ENCODE measurements at regions not wholly inside any gene's neighbourhood (a gene's known extent, or its start where the extent isn't known, plus 50 kb on each side); places are given as distances from the start of the nearest gene placed in this dataset.
A peak's percentile ranks its signal among the peaks of the same experiment; 100 is the strongest.

DNA sequence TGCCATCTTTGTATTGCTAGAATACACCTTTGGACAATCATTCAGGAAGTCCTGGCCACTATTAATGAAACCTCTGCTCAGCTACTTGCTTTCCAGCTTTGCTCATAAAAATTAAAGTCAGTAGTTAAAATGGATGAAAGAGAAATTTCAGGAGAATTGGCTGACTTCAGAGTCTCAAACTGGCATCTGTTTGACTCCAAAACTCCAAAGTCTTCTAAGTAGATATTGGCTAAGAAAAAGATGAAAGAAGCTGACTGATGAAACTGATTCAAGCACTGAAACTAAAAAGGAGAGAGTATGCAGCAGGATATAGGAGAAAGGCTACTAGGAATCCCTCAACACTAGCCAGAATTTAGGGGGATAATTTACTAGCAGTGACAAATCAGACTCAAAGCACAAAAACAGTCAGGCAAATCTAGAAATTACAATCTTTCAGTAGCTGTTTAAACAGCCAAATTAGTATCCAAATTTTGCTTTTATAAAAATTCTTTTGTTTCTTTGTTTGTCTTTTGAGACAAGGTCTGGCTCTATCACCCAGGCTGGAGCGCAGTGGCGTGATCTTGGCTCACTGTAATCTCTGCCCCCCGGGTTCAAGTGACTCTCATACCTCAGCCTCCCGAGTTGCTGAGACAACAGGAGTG lies 52.1 kb upstream of the DTNA start:
- Histone ChIP-seq H2AFZ (0 out of 2 replicates have a peak overlapping the region, but pooled peaks have one; percentile 25), H3K9ac (no peak overlapping the region), H3K79me2 (ENCODE audit: insufficient read depth) (no peaks in the 10 kb centered on the region), H3K4me2 (ENCODE audit: unreplicated experiment) (no peak overlapping the region), H3K27me3 (replicated peaks; ENCODE audit: insufficient read depth) (no peaks in the 10 kb centered on the region), H4K20me1 (ENCODE audit: insufficient read depth) (no peaks in the 10 kb centered on the region), H3K9me3 (ENCODE audit: low read depth) (no peaks in the 10 kb centered on the region), H3K9me2 (ENCODE audit: insufficient read depth) (no peaks in the 10 kb centered on the region), H3K36me3 (ENCODE audit: low read depth) (no peaks in the 10 kb centered on the region), H3K4me1 (ENCODE audit: insufficient read depth) (peaks cover 30% of the 10 kb centered on the region), H3K27ac (no peak overlapping the region), H3F3A (ENCODE audit: insufficient read depth) (peaks cover 20% of the 10 kb centered on the region), H3K4me3 (no peak overlapping the region)
- 82 to 86% methylated on average over 4 of the region's 4 CpGs for WGBS, 2 experiments (ENCODE audit: low coverage in 1 of 2, low lambda C conversion rate in 2 of 2, missing lambda C conversion rate in 2 of 2)
- in situ Hi-C loops (cut with MboI) = no loop called here
- no peak for DNase-seq
- TF ChIP-seq EZH2phosphoT487 (IDR thresholded peaks at IDR 0.05; ENCODE audit: insufficient read depth, low read depth) (no peak), EZH2 (IDR thresholded peaks at IDR 0.05; ENCODE audit: insufficient read depth, poor library complexity, severe bottlenecking) (no peak)

DNA sequence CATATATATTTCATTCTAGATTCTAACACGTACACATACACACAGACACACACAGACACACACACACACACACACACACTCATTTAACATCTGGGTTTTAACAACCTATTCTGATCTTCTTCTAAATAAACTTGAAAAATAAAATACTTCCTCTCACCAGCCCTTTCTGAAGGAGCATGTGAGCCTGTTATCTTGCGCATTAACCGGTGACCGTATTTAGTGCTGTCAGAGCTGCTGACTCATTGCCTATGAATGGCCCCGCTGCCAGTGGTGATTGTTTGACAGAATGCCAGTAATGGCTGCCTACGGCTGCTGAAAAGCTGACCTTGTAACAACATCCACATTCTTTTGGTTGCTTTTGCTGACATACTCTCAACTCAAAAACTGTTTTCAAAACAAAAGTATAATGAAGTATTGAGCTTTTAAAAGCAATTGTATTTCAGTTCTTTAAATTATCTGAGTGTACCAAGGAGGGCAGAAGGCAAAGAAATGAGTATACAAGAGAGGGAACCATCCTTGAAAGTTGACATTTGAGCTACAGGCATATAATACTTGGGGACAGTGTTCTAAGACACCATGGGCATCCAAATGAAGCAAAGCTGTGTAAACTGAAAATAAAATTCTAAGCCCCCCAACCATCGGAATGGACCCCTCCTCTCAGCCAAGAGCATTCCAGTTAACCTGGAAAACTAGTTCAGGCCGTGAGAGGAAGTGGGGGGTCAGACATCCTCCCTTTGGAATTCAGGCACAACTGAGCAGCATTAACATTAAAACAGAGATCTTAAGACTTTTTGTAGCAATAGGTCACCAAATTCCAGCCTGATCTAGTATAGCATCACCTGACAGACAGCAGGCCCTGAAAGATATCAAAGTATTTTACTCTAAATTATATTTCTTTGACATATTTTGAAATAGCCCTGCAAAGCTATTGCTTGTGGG lies 50.2 kb upstream of the DTNA start:
- Histone ChIP-seq H2AFZ (peak overlapping the region; percentile 72), H3F3A (ENCODE audit: insufficient read depth) (peaks cover 20% of the 10 kb centered on the region), H3K4me1 (ENCODE audit: insufficient read depth) (peaks cover 30% of the 10 kb centered on the region), H3K27me3 (replicated peaks; ENCODE audit: insufficient read depth) (no peaks in the 10 kb centered on the region), H3K4me2 (ENCODE audit: unreplicated experiment) (peak overlapping the region; percentile 65), H3K9ac (peak overlapping the region; percentile 67), H4K20me1 (ENCODE audit: insufficient read depth) (no peaks in the 10 kb centered on the region), H3K36me3 (ENCODE audit: low read depth) (no peaks in the 10 kb centered on the region), H3K4me3 (peak overlapping the region; percentile 27; the same call in 1 of the 2 replicates), H3K9me2 (ENCODE audit: insufficient read depth) (no peaks in the 10 kb centered on the region), H3K9me3 (ENCODE audit: low read depth) (no peaks in the 10 kb centered on the region), H3K27ac (peak overlapping the region; percentile 87), H3K79me2 (ENCODE audit: insufficient read depth) (no peaks in the 10 kb centered on the region)
- no peak for TF ChIP-seq EZH2 (IDR thresholded peaks at IDR 0.05; ENCODE audit: insufficient read depth, poor library complexity, severe bottlenecking)
- TF ChIP-seq EZH2phosphoT487 (IDR thresholded peaks at IDR 0.05; ENCODE audit: insufficient read depth, low read depth) = no peak
- in situ Hi-C loops (cut with MboI) = no loop called here
- WGBS, 2 experiments (ENCODE audit: low coverage in 1 of 2, low lambda C conversion rate in 2 of 2, missing lambda C conversion rate in 2 of 2) = 10 to 11% methylated on average over 8 of the region's 8 CpGs
- peak; percentile 98 for DNase-seq
